GM12865 (cell line): ENCODE measurements at regions not wholly inside any gene's neighbourhood (a gene's known extent, or its start where the extent isn't known, plus 50 kb on each side); places are given as distances from the start of the nearest gene placed in this dataset.

Experiments
- DNase-seq: peaks from one replicate; pipeline ENCODE4 v3.0.0; 2010; ENCODE audit warnings: low read depth
- H3K4me3 ChIP-seq: 2 replicates; pipeline ENCODE4 v1.5.1; 2011; ENCODE audit warnings: mild to moderate bottlenecking, low read depth, low read length, control low read depth
- CTCF ChIP-seq: IDR thresholded peaks from 2 replicates; pipeline ENCODE4 v1.5.1; 2011; ENCODE audit warnings: low read length, control low read depth, low read depth, inconsistent platforms; ENCODE audit not compliant: insufficient read depth; ENCODE audit errors: missing control alignments

GRCh38 chr1:187922255-187922654 is 1093.5 kb downstream of the PLA2G4A start:
- no peak for DNase-seq
- no peak for TF ChIP-seq CTCF
- H3K4me3 ChIP-seq, result no peak overlapping the region

DNA sequence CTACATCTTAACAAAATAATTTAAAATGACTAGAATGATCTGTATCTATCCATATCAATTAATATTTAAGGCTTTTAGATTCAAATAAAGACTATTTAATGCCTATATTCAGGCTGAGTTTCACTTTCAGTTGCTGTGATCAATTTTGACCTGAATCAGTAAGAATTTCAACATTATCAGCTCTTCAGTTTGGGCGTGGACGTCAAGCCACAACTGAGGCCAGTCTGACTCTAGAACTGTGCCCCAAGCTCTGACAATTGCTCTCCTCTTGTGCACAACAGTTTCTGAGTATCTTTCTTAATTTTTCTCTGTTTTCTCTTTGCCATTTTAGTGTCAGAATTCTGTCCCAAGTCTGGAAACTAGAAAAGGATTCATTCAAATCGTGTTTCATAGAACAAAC is 1095.5 kb downstream of the PLA2G4A start:
- no peak for DNase-seq
- no peak overlapping the region for H3K4me3 ChIP-seq
- no peak for TF ChIP-seq CTCF

- TF ChIP-seq CTCF, result peak; percentile 53
- no peak overlapping the region for H3K4me3 ChIP-seq
- DNase-seq, result peak; percentile 50
Measured at GRCh38 chr1:187928288-187928687, 1099.5 kb downstream of the PLA2G4A start.

DNA sequence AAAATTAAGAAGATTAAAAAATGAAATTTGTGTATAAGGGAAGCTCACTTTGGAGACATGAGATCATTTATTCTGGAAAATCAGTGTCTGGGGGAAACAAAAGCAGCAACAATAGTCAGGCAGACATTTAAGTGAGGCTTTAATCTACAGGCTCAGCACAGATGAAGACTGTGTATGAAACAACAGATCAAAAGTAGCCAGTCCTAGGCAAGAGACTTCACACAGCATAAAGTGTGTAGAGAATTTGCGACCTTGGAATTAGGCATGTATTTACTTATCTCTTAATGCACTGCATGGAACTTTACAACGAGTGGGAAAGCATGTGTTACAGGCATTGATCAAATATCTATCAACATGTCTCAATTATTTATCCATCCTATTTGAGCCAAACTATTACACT is 1099.9 kb downstream of the PLA2G4A start:
- no peak for DNase-seq
- no peak overlapping the region for H3K4me3 ChIP-seq
- no peak for TF ChIP-seq CTCF

DNA sequence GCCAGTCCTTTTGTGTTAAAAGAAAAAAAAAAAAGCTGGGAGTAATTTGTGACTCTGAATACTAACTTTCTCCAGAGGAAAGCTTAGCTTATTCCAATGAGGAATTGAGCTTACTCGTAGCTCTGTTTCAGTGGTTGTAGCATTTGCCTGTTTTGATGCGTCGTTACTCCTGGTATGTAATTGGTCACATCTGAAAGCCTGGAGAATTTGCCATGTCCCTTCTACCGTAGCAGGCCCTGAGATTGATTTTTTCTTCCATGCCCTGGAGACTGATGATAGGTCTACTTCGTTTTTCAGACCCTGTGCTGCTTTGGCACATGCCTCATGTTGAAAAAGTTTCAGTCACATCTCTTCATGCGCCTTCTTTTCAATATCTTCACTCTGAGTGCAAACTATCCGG is 1103.0 kb downstream of the PLA2G4A start:
- no peak overlapping the region for H3K4me3 ChIP-seq
- no peak for DNase-seq
- TF ChIP-seq CTCF, result no peak

DNA sequence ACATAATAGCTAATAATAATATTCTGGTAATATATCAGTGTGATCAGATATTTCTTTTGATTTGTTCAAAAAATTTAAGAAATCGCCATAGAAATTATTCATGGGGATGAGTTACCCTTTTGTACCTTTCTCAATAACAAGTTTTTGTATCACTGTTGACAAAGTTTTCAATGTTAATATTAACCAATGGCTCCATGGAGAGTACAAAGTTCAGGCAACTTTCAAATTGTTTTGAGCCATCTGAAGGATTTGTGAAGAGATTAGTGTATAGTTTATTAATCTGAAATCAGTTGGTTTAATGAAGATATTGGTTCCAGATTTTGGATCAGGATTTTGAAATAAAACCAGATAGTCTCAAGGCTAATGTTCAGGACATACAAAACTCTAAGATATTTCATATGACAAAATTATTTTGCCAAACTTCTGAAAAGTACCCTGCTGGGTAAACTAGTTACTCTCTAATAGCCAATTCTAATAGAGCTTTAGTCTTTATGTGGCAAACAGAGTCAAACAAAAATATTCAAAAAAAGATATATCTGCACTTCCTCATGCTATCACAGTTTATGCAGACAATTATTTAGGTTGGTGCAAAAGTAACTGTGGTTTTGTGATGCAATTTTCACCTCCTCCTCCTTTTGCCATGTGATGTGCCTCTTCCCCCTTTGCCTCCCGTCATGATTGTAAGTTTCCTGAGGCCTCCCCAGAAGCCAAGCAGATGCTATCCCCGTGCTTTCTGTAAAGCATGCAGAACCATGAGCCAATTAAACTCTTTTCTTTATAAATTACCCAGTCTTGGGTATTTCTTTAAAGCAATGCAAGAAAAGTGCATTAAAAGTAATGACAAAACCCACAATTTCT is 1105.0 kb downstream of the PLA2G4A start:
- no peak overlapping the region for H3K4me3 ChIP-seq
- DNase-seq, result no peak
- no peak for TF ChIP-seq CTCF

- no peak overlapping the region for H3K4me3 ChIP-seq
- no peak for TF ChIP-seq CTCF
- DNase-seq, result peak; percentile 13
Measured at GRCh38 chr1:187936667-187937066, 1107.9 kb downstream of the PLA2G4A start.
